ENCODE measurements at regions not wholly inside any gene's neighbourhood (a gene's known extent, or its start where the extent isn't known, plus 50 kb on each side); places are given as distances from the start of the nearest gene placed in this dataset.

DNA sequence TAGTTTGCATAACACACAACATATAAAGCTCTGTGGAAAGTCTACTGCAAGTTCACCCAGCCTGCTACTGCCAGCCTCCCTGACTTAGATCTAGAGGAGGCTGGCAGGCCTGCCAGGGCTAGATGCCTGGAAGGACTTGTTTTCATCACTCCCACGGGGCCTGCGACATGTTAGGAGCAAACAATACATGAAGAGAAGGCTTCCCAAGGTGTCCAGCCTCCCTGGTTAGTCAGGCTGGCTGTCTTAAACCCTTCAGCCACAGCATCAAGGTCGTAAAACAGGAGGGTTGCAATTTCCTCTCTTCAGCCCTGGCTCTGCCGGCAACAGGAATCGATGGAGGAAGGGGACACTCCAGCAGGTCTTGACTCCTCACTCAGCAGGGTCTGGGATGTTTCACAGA, 104.5 kb downstream of the NGF start:
- ATAC-seq (ENCODE audit: low read depth in 2 of 2) (no peak), DNase-seq (no peak)
- Mint-ChIP-seq H3K4me3 (no peak overlapping the region), H3K4me1 (no peaks in the 10 kb centered on the region), H3K9me3 (no peaks in the 10 kb centered on the region), H3K27ac (peak overlapping the region in 1 of 6 donors; percentile 15), H3K27me3 (peaks cover 0 to 12% (median 0%) of the 10 kb centered on the region in 3 donors), H3K36me3 (no peaks in the 10 kb centered on the region)

DNA sequence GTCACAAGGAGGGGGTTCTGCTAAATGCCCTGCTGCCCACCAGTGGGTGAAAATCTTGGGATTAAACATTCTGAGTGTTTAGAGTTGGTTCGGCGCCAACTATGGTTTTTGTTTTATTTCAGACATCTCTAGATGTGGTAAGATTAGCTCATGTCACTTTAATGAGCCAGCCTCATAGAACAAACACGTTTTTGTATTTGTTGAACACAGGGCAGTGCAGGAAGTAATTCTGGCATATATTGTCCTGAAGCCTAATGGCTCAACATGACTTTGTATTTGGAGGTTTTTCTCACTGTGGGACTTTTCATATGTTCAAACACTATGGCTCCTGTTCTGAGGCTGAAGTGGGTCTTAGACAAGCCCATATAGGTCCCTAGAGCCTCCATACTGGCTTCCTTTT, 107.8 kb downstream of the NGF start:
- Mint-ChIP-seq H3K27me3 (no peaks in the 10 kb centered on the region), H3K4me1 (no peaks in the 10 kb centered on the region), H3K9me3 (peaks cover 0 to 2% (median 0%) of the 10 kb centered on the region in 7 donors), H3K4me3 (no peak overlapping the region), H3K27ac (no peak overlapping the region), H3K36me3 (no peaks in the 10 kb centered on the region)
- ATAC-seq (ENCODE audit: low read depth in 2 of 2) (no peak), DNase-seq (no peak)

DNA sequence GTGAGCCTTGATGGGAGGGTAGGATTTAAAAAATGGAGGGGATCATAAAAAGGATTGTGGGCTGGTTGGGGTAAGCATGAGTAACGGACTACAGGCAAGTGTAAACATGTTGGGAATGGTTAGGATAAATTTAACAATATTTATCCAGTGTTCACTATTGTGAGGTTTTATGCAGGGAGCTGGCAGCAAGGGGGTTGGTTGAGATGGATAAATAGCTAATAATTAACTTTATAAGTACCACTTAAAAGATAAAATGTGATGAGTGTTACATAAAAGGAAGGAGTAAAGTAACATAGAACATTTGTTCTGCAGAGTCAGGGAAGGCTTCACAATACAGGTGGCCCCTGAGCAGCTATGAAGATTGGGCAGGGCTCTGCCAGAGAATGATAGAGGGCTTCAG, 109.0 kb downstream of the NGF start:
- Mint-ChIP-seq H3K27me3 (no peaks in the 10 kb centered on the region), H3K9me3 (peaks cover 0 to 2% (median 0%) of the 10 kb centered on the region in 7 donors), H3K27ac (no peak overlapping the region), H3K4me1 (no peaks in the 10 kb centered on the region), H3K36me3 (no peaks in the 10 kb centered on the region), H3K4me3 (no peak overlapping the region)
- ATAC-seq (ENCODE audit: low read depth in 2 of 2) (no peak), DNase-seq (no peak)

DNA sequence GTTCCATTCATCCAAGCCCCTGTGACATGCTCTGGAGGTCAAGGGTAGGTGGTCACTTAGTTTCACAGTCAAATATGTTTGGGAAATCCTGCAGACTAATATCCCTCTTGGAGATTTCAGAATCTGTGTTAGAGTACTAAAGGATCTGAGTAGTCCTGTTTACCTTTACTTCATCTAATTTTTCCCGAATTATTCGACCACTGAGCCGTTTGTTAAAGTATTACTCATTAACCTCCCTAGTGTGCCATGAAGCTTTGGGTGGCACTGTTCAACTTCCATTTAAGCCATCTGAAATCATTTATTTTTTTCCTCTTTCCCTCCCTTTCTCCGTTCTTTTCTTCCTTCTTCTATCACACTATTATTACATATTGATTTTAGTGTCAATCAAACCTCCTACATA, 109.9 kb downstream of the NGF start:
- ATAC-seq (ENCODE audit: low read depth in 2 of 2) (no peak), DNase-seq (no peak)
- Mint-ChIP-seq H3K27ac (no peak overlapping the region), H3K4me3 (no peak overlapping the region), H3K36me3 (no peaks in the 10 kb centered on the region), H3K27me3 (no peaks in the 10 kb centered on the region), H3K9me3 (peaks cover 0 to 2% (median 0%) of the 10 kb centered on the region in 7 donors), H3K4me1 (no peaks in the 10 kb centered on the region)

DNA sequence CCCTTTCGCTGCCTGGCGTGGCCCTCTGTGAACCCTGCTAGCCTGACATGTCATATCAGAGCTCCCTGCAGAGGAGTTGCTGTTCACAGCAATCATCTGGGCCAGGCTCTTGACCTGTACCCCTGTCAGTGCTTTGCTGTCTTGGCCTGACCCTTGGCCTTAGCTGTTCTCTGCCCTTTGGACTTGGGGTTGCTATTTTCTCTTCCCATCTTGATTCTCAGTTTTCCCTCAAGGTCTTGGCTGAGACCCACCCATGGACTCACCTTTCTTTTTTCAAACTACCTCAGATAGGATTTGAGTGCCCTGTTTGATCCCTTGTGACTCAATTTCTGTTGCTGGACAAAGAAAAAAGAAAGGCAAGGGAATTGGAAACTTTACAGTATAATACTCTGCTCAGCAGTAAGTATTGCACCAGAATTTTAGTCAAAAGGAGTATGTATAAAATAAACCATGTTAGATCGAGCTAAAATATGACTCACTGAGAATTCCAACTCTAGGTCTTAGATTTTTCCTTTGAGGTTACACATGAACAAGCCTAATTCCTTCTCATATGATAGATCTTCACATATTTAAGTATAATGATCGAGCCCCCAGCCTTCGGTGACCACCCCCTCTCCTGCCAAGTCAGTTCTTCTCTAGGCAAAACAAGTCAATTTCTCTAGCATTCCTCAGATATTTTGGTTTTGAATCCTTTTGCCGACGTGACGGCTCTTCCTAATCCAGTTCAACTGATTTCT, 110.5 kb downstream of the NGF start:
- Mint-ChIP-seq H3K4me3 (no peak overlapping the region), H3K27ac (no peak overlapping the region), H3K4me1 (no peaks in the 10 kb centered on the region), H3K27me3 (no peaks in the 10 kb centered on the region), H3K9me3 (peaks cover 0 to 2% (median 0%) of the 10 kb centered on the region in 7 donors), H3K36me3 (no peaks in the 10 kb centered on the region)
- ATAC-seq (ENCODE audit: low read depth in 2 of 2) (no peak), DNase-seq (no peak)

DNA sequence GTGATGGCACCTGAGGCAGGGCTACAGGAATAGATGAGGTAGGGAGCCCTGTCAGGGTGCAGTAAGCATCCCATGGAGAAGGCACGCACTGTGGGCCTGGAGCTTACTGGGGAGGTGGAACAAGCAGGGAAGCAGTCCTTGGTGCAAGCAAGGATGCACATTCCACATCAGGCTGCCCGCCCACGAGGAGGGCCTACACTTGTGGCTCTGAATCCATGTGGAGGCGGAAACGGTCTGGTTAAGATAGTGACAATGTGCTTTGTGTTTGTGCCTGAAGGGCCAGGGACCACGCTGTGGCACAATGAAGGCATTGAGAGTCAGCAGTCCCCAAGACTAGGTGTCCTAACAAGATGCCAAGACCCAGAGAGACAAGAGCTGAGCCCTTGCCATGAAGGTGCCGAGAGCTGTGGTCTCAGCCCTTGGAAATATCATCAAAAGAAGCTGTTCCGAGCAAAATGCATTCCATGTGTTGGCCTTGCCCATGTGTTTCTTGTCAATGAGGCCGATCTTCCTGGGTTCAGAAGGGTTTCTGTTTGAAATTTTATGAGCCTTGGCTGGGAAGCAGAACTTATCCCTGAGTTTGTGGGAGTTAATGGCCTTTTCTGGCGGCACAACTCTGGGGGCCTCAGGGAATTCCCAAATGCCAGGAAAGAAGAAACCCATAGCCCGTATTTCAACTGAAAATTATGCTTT, 111.9 kb downstream of the NGF start:
- Mint-ChIP-seq H3K4me1 (no peaks in the 10 kb centered on the region), H3K9me3 (peaks cover 0 to 2% (median 0%) of the 10 kb centered on the region in 7 donors), H3K27me3 (no peaks in the 10 kb centered on the region), H3K27ac (no peak overlapping the region), H3K36me3 (no peaks in the 10 kb centered on the region), H3K4me3 (no peak overlapping the region)
- ATAC-seq (ENCODE audit: low read depth in 2 of 2) (no peak), DNase-seq (no peak)

DNA sequence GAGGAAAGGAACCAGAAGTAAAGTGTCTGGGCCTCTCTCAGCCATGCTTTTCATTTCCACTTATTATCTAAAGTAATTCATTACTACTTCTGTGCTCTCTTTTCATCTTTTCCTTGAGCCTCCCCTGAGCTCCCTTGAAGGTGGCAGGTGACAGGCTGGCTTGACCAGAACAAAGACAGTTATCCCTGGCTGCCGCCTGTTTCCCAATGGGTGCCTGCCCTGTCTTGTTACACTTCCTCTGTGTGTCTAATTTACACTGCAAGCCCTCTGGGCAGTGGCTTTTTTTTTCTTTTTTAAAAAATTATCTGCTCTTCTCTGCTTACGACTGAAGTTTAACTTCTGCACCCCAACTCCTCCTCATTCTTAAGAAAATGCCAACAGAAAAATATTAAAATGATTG, 113.4 kb downstream of the NGF start:
- Mint-ChIP-seq H3K4me1 (no peaks in the 10 kb centered on the region), H3K36me3 (no peaks in the 10 kb centered on the region), H3K9me3 (peaks cover 0 to 2% (median 0%) of the 10 kb centered on the region in 7 donors), H3K4me3 (no peak overlapping the region), H3K27ac (no peak overlapping the region), H3K27me3 (peaks cover 0 to 2% (median 0%) of the 10 kb centered on the region in 3 donors)
- ATAC-seq (ENCODE audit: low read depth in 2 of 2): no peak
- DNase-seq: no peak

DNA sequence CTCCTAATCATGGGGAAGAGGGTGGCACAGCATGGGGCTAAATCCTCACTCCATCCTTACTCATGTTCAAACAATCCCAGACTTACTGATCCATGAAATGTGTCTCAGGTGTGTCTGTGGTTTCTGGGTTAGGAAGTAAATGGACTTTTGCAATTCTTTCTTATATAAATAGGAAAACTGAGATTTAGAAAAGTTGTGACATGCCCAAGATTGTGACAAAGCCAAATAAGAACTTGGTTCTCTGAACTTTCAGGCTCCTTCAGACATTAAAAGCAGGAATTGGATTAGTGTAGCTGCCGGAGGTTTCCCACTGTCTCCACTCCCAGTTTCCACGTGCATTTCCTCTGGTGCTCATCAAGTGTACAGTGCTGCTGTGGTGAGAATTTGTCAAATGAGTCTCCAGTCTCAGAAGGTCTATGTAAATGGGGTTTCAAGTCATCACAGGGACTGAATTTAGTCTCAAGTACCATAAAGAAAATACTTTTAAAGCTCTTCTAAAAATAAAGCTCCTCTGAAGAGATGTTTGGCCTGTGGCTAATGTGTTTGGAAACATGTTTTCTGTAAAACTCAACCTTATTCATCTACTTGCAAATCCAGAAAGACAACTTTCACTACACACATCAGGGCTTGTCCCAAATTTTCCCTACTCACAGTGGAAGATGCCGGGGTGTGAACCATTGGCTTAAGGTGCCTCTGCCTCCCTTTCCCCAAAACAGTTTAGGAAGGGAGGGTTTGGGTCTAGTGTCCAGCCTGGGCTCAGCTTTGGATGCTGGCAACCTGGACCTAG, 115.2 kb downstream of the NGF start:
- Mint-ChIP-seq H3K4me3 (no peak overlapping the region), H3K4me1 (no peaks in the 10 kb centered on the region), H3K9me3 (peaks cover 0 to 4% (median 1%) of the 10 kb centered on the region in 7 donors), H3K27ac (no peak overlapping the region), H3K27me3 (peaks cover 0 to 10% (median 6%) of the 10 kb centered on the region in 3 donors), H3K36me3 (no peaks in the 10 kb centered on the region)
- ATAC-seq (ENCODE audit: low read depth in 2 of 2) (no peak), DNase-seq (no peak)

DNA sequence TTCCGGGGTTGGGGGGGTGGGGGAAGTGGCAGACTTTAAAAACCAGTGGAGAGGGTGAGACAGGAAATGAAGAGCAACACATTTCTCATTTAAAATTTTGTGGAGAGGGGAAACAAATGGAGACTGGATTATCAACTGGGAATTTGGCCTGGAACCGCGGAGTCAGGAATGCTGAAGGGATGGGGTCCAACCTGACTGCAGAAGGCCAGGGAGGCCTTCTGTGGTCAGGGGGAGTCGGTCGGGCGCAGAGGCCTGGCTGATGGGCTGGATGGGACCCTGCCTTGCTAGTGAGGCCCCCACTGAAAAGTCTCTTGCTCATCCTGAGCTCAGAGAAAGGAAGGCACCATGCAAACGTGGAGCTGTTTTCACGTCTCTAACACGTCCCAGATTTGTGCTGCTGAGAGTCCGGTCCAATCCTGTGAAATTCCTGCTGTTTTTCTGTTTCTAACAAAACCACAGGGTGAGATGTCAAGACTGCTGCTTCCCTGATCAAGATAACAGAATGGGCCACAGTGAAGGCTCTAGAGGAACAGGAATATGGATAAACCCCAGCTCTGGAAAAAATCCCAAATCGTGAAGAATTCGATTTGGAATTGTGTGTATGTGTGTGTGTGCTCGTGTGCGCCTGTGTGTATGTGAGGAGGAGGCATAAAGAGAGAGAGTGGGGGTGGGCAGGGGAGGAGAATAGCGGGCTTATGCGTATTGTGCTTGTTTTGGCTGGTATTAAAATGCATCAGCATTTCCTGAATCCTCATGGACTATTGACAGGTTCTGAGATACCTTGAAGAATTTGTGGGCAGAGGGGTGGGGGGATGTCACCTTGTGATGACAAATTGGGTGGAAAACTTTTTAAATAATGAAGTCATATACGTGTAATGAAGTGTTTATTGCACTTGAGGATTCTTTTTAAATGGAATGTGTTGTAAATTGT, 117.4 kb downstream of the NGF start:
- H3K9me3 Mint-ChIP-seq: peaks cover 0 to 4% (median 0%) of the 10 kb centered on the region in 7 donors
- H3K4me1 Mint-ChIP-seq: no peaks in the 10 kb centered on the region
- no peak for ATAC-seq (ENCODE audit: low read depth in 2 of 2)
- H3K4me3 Mint-ChIP-seq: no peak overlapping the region
- H3K36me3 Mint-ChIP-seq: no peaks in the 10 kb centered on the region
- peaks cover 4 to 21% (median 16%) of the 10 kb centered on the region in 3 donors for H3K27me3 Mint-ChIP-seq
- DNase-seq: no peak
- no peak overlapping the region for H3K27ac Mint-ChIP-seq

DNA sequence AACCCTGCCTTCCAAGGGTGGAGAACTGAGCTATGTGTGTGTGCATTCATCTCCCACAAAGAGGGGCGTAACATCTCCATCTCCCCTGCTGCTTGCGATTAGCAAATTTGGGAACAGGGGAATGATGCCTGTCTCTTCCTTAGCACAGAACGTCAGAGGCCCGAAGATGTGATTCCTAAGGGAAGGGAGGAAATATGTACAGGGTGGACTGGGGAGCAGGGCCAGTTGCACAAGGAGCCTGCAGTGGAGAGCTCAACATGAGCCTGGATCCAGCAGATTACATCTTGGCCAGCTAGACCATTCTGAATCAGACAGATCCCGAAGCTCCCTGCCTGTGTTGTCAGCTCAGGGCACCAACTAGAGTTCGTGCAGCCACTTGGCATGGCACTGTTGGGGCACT, 118.1 kb downstream of the NGF start:
- Mint-ChIP-seq H3K9me3 (peaks cover 0 to 4% (median 0%) of the 10 kb centered on the region in 7 donors), H3K36me3 (no peaks in the 10 kb centered on the region), H3K4me3 (no peak overlapping the region), H3K27me3 (peaks cover 4 to 21% (median 16%) of the 10 kb centered on the region in 3 donors), H3K27ac (no peak overlapping the region), H3K4me1 (no peaks in the 10 kb centered on the region)
- ATAC-seq (ENCODE audit: low read depth in 2 of 2) (no peak), DNase-seq (no peak)

DNA sequence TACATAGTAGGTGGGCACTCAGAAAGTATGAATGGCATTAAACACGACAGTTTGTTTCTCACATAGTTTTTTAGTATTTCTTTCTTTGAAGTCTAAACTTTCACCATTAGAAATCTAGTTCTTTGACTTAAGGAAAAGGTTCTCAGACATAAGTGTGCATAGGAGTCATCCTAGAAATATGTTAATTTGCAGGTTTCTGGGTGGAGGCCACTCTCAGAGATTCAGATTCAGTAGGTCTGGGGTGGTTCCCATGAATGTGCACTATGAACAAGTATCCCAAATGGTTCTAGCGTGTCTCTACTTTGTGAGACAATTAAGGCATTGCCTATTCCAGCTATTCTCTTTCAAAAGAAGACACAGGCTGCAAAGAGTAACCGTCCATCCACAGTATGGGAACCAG, 119.3 kb downstream of the NGF start:
- Mint-ChIP-seq H3K4me1 (no peaks in the 10 kb centered on the region), H3K27me3 (peaks cover 4 to 21% (median 16%) of the 10 kb centered on the region in 3 donors), H3K36me3 (no peaks in the 10 kb centered on the region), H3K4me3 (no peak overlapping the region), H3K9me3 (peaks cover 0 to 4% (median 0%) of the 10 kb centered on the region in 7 donors), H3K27ac (no peak overlapping the region)
- no peak for ATAC-seq (ENCODE audit: low read depth in 2 of 2)
- DNase-seq: no peak

DNA sequence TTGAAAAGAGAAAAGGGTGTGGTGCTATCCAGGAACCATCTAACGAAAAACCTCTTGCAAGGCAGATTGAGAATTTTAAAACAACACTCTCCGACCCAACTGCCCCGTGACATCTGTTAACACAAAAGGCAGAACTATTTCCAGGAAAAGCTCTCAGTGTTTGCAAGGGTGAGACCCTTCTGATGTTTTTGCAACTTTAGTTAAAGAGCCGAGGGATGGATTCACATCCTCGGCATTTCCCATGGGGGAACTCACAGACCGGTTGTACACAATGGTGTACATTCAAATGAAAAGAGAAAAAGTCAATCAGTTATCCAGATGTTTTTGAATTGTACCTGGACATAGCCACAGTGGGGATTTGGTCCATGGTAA, 120.0 kb downstream of the NGF start:
- no peaks in the 10 kb centered on the region for H3K36me3 Mint-ChIP-seq
- ATAC-seq (ENCODE audit: low read depth in 2 of 2) (no peak), DNase-seq (no peak)
- no peaks in the 10 kb centered on the region for H3K4me1 Mint-ChIP-seq
- H3K9me3 Mint-ChIP-seq: peaks cover 0 to 6% (median 0%) of the 10 kb centered on the region in 7 donors
- no peak overlapping the region for H3K27ac Mint-ChIP-seq
- no peak overlapping the region for H3K4me3 Mint-ChIP-seq
- H3K27me3 Mint-ChIP-seq: peaks cover 4 to 21% (median 16%) of the 10 kb centered on the region in 3 donors

Data from naive B cell (primary cell).